ENCODE measurements at regions not wholly inside any gene's neighbourhood (a gene's known extent, or its start where the extent isn't known, plus 50 kb on each side); places are given as distances from the start of the nearest gene placed in this dataset.

GRCh38 chr2:215617060-215617824, 181.4 kb upstream of the FN1 start (continued):
- TF ChIP-seq, protein P1, sequence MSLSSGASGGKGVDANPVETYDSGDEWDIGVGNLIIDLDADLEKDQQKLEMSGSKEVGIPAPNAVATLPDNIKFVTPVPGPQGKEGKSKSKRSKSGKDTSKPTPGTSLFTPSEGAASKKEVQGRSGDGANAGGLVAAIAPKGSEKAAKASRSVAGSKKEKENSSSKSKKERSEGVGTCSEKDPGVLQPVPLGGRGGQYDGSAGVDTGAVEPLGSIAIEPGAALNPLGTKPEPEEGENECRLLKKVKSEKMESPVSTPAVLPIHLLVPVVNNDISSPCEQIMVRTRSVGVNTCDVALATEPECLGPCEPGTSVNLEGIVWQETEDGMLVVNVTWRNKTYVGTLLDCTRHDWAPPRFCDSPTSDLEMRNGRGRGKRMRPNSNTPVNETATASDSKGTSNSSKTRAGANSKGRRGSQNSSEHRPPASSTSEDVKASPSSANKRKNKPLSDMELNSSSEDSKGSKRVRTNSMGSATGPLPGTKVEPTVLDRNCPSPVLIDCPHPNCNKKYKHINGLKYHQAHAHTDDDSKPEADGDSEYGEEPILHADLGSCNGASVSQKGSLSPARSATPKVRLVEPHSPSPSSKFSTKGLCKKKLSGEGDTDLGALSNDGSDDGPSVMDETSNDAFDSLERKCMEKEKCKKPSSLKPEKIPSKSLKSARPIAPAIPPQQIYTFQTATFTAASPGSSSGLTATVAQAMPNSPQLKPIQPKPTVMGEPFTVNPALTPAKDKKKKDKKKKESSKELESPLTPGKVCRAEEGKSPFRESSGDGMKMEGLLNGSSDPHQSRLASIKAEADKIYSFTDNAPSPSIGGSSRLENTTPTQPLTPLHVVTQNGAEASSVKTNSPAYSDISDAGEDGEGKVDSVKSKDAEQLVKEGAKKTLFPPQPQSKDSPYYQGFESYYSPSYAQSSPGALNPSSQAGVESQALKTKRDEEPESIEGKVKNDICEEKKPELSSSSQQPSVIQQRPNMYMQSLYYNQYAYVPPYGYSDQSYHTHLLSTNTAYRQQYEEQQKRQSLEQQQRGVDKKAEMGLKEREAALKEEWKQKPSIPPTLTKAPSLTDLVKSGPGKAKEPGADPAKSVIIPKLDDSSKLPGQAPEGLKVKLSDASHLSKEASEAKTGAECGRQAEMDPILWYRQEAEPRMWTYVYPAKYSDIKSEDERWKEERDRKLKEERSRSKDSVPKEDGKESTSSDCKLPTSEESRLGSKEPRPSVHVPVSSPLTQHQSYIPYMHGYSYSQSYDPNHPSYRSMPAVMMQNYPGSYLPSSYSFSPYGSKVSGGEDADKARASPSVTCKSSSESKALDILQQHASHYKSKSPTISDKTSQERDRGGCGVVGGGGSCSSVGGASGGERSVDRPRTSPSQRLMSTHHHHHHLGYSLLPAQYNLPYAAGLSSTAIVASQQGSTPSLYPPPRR (CRISPR knock-in tag; IDR thresholded peaks at IDR 0.05; ENCODE audit: borderline replicate concordance), result peak; percentile 97
- TF ChIP-seq AKNA (CRISPR knock-in tag; IDR thresholded peaks at IDR 0.05; ENCODE audit: borderline replicate concordance) (peak; percentile 13; the same call in 1 of the 2 replicates), SMAD9 (CRISPR knock-in tag; IDR thresholded peaks at IDR 0.05) (no peak), ZNF567 (CRISPR knock-in tag; IDR thresholded peaks at IDR 0.05; ENCODE audit: borderline replicate concordance) (peak; percentile 85; the same call in 1 of the 2 replicates), ATF3 (CRISPR knock-in tag; IDR thresholded peaks at IDR 0.05) (peak; percentile 26; the same call in 1 of the 2 replicates), HNRNPK (IDR thresholded peaks at IDR 0.05; ENCODE audit: low read depth, low read length, poor library complexity, severe bottlenecking) (no peak), GABPA (IDR thresholded peaks at IDR 0.05; ENCODE audit: low read depth, low read length) (no peak), GABPA (CRISPR knock-in tag; IDR thresholded peaks at IDR 0.05; ENCODE audit: low read depth) (no peak), ZNF136 (CRISPR knock-in tag; IDR thresholded peaks at IDR 0.05; ENCODE audit: low read depth) (no peak), ZMYM3 (CRISPR knock-in tag; IDR thresholded peaks at IDR 0.05) (peak; percentile 24; the same call in 1 of the 2 replicates), ZNF569 (CRISPR knock-in tag; IDR thresholded peaks at IDR 0.05; ENCODE audit: borderline replicate concordance) (peak; percentile 80; the same call in 1 of the 2 replicates), PAWR (CRISPR knock-in tag; IDR thresholded peaks at IDR 0.05; ENCODE audit: borderline replicate concordance) (no peak), RARG (CRISPR knock-in tag; IDR thresholded peaks at IDR 0.05; ENCODE audit: low read depth) (no peak)
- TF ChIP-seq, protein P2, sequence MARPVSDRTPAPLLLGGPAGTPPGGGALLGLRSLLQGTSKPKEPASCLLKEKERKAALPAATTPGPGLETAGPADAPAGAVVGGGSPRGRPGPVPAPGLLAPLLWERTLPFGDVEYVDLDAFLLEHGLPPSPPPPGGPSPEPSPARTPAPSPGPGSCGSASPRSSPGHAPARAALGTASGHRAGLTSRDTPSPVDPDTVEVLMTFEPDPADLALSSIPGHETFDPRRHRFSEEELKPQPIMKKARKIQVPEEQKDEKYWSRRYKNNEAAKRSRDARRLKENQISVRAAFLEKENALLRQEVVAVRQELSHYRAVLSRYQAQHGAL (CRISPR knock-in tag; IDR thresholded peaks at IDR 0.05; ENCODE audit: not compliant biosample characterization), result no peak
- TF ChIP-seq, protein P3, sequence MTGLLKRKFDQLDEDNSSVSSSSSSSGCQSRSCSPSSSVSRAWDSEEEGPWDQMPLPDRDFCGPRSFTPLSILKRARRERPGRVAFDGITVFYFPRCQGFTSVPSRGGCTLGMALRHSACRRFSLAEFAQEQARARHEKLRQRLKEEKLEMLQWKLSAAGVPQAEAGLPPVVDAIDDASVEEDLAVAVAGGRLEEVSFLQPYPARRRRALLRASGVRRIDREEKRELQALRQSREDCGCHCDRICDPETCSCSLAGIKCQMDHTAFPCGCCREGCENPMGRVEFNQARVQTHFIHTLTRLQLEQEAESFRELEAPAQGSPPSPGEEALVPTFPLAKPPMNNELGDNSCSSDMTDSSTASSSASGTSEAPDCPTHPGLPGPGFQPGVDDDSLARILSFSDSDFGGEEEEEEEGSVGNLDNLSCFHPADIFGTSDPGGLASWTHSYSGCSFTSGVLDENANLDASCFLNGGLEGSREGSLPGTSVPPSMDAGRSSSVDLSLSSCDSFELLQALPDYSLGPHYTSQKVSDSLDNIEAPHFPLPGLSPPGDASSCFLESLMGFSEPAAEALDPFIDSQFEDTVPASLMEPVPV (CRISPR knock-in tag; IDR thresholded peaks at IDR 0.05), result peak; percentile 87; the same call in 1 of the 2 replicates

Data from HepG2 (cell line).